ENCODE measurements at regions not wholly inside any gene's neighbourhood (a gene's known extent, or its start where the extent isn't known, plus 50 kb on each side); places are given as distances from the start of the nearest gene placed in this dataset.
"Not testable (repeated sequence)": the region's sequence is repeated elsewhere in the genome, so short reads cannot be mapped to it uniquely, and the experiment has no call there.

- no peak for DNase-seq
These were observed 171.3 kb upstream of the NT5E start for GRCh38 chr6:85278466-85279035.

- not testable (repeated sequence) for DNase-seq
These were observed 173.9 kb upstream of the NT5E start for GRCh38 chr6:85276026-85276425.

GRCh38 chr6:85275338-85275985, 174.4 kb upstream of the NT5E start:
- no peak for DNase-seq

- no peak for DNase-seq
These were observed 176.0 kb upstream of the NT5E start for GRCh38 chr6:85273870-85274269.

GRCh38 chr6:85273046-85273445, 176.8 kb upstream of the NT5E start:
- no peak for DNase-seq

- DNase-seq = no peak
These were observed 177.3 kb upstream of the NT5E start for GRCh38 chr6:85272592-85272991.

GRCh38 chr6:85262621-85263020, 187.3 kb upstream of the NT5E start:
- no peak for DNase-seq

GRCh38 chr6:85261271-85261670, 188.6 kb upstream of the NT5E start:
- DNase-seq = no peak

- DNase-seq = no peak
These were observed 194.2 kb upstream of the NT5E start for GRCh38 chr6:85255661-85256060.

- DNase-seq = no peak
These were observed 197.3 kb upstream of the NT5E start for GRCh38 chr6:85252552-85252951.

GRCh38 chr6:85252085-85252484, 197.8 kb upstream of the NT5E start:
- DNase-seq = no peak

- DNase-seq = no peak
These were observed 198.6 kb upstream of the NT5E start for GRCh38 chr6:85251300-85251699.

- DNase-seq = no peak
These were observed 199.2 kb upstream of the NT5E start for GRCh38 chr6:85250586-85251220.

GRCh38 chr6:85245004-85245403, 204.9 kb upstream of the NT5E start:
- no peak for DNase-seq

GRCh38 chr6:85241498-85242052, 208.3 kb upstream of the NT5E start:
- no peak for DNase-seq

GRCh38 chr6:85240787-85241385, 209.0 kb upstream of the NT5E start:
- no peak for DNase-seq

- no peak for DNase-seq
These were observed 212.4 kb upstream of the NT5E start for GRCh38 chr6:85237478-85237877.

GRCh38 chr6:85236636-85237035, 213.2 kb upstream of the NT5E start:
- no peak for DNase-seq

GRCh38 chr6:85227345-85227744, 222.5 kb upstream of the NT5E start:
- DNase-seq = not testable (repeated sequence)

GRCh38 chr6:85212794-85213193, 237.1 kb upstream of the NT5E start:
- DNase-seq = not testable (repeated sequence)

GRCh38 chr6:85195243-85195642, 254.6 kb upstream of the NT5E start:
- no peak for DNase-seq

- no peak for DNase-seq
These were observed 256.5 kb upstream of the NT5E start for GRCh38 chr6:85193339-85193738.

- DNase-seq = no peak
These were observed 257.3 kb upstream of the NT5E start for GRCh38 chr6:85192596-85192995.

GRCh38 chr6:85192186-85192585, 257.7 kb upstream of the NT5E start:
- DNase-seq = no peak

Data from CD4-positive, alpha-beta T cell treated with Interleukin-12 subunit alpha and Interleukin-12 subunit beta, for 1 hour (primary cell).